Endodermal cell (in vitro differentiated cells): ENCODE measurements at regions not wholly inside any gene's neighbourhood (a gene's known extent, or its start where the extent isn't known, plus 50 kb on each side); places are given as distances from the start of the nearest gene placed in this dataset.

ENCODE experiments used
- DNase-seq: peaks from one replicate; pipeline ENCODE4 v3.0.0-alpha.2; 2017
- H3K27ac ChIP-seq: 2 replicates; pipeline ENCODE4 v1.5.1; 2013; ENCODE audit warnings: mild to moderate bottlenecking, low read depth, low read length, moderate library complexity
- H3K27me3 ChIP-seq: 2 replicates; pipeline ENCODE4 v1.6.1; 2013; ENCODE audit warnings: mild to moderate bottlenecking, low read length, moderate library complexity; ENCODE audit not compliant: insufficient read depth, control insufficient read depth, poor library complexity, severe bottlenecking
- H3K36me3 ChIP-seq: 2 replicates; pipeline ENCODE4 v1.7.0; 2013; ENCODE audit warnings: mild to moderate bottlenecking, low read length, moderate library complexity; ENCODE audit not compliant: control insufficient read depth, insufficient read depth
- H3K4me1 ChIP-seq: one replicate; pipeline ENCODE4 v1.7.0; 2013; ENCODE audit warnings: low read length; ENCODE audit not compliant: control insufficient read depth, insufficient read depth
- H3K4me3 ChIP-seq: 2 replicates; pipeline ENCODE4 v1.5.1; 2013; ENCODE audit warnings: mild to moderate bottlenecking, low read length, moderate library complexity
- H3K9ac ChIP-seq: 2 replicates; pipeline ENCODE4 v1.6.1; 2013; ENCODE audit warnings: mild to moderate bottlenecking, low read length, moderate library complexity; ENCODE audit not compliant: poor library complexity, severe bottlenecking; ENCODE audit errors: extremely low read depth
- H3K9me3 ChIP-seq: 2 replicates; pipeline ENCODE4 v1.6.1; 2013; ENCODE audit warnings: mild to moderate bottlenecking, low read length, moderate library complexity; ENCODE audit not compliant: control insufficient read depth
- H3K27ac Mint-ChIP-seq: 2 replicates; pipeline ENCODE4 v1.8.0; 2020; ENCODE audit warnings: mixed read lengths
- H3K27me3 Mint-ChIP-seq: 2 replicates; pipeline ENCODE4 v1.8.0; 2021; ENCODE audit warnings: mild to moderate bottlenecking, mixed read lengths; ENCODE audit not compliant: insufficient read depth
- H3K36me3 Mint-ChIP-seq: 2 replicates; pipeline ENCODE4 v1.8.0; 2020; ENCODE audit warnings: low read depth, mixed read lengths
- H3K4me1 Mint-ChIP-seq: 2 replicates; pipeline ENCODE4 v1.8.0; 2020; ENCODE audit warnings: mixed read lengths
- H3K4me3 Mint-ChIP-seq: 2 replicates; pipeline ENCODE4 v1.8.0; 2020; ENCODE audit warnings: mild to moderate bottlenecking, moderate library complexity, mixed read lengths
- H3K9me3 Mint-ChIP-seq: 2 replicates; pipeline ENCODE4 v1.8.0; 2020; ENCODE audit warnings: mild to moderate bottlenecking, mixed read lengths
- WGBS, 2 experiments: methylation state at CpG; one replicate each; pipeline versions ENCODE4 v1.1.5 to v1.1.7; 2013; ENCODE audit warnings: missing lambda C conversion rate in 2 of 2, mixed read lengths in 1 of 2; ENCODE audit not compliant: insufficient coverage in 1 of 2, insufficient read length in 1 of 2; 5-methylcytosine and 5-hydroxymethylcytosine counted together
- TF ChIP-seq, protein P1 (sequence below): fragments of 200-600 bp; sonication (generic); conservative IDR thresholded peaks from 2 replicates; pipeline ENCODE4 v1.5.0; 2021; ENCODE audit warnings: antibody characterized with exemption, mild to moderate bottlenecking

DNA sequence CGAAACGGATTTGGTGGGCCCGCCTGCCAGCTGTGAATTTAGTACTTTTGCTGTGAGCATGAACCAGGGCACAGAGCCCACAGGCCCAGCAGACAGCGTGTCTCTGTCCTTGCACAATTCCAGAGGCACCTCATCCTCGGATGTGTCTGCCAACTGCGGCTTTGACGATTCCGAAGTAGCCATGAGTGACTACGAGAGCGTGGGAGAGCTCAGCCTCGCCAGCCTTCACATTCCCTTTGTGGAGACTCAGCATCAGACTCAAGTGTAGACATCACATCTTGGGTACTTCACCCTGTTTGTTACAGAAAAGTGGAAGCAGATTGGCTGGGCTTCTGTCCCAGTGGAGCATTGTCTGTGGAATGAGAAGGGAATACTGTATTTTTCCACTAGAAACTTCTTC, 78.6 kb upstream of the MTNR1B start:
- Histone ChIP-seq H3K27me3 (no peaks in the 10 kb centered on the region), H3K9me3 (no peaks in the 10 kb centered on the region), H3K9ac (no peak overlapping the region), H3K4me1 (no peaks in the 10 kb centered on the region), H3K4me3 (no peak overlapping the region), H3K27ac (no peak overlapping the region), H3K36me3 (peaks cover 8% of the 10 kb centered on the region)
- TF ChIP-seq, protein P1, sequence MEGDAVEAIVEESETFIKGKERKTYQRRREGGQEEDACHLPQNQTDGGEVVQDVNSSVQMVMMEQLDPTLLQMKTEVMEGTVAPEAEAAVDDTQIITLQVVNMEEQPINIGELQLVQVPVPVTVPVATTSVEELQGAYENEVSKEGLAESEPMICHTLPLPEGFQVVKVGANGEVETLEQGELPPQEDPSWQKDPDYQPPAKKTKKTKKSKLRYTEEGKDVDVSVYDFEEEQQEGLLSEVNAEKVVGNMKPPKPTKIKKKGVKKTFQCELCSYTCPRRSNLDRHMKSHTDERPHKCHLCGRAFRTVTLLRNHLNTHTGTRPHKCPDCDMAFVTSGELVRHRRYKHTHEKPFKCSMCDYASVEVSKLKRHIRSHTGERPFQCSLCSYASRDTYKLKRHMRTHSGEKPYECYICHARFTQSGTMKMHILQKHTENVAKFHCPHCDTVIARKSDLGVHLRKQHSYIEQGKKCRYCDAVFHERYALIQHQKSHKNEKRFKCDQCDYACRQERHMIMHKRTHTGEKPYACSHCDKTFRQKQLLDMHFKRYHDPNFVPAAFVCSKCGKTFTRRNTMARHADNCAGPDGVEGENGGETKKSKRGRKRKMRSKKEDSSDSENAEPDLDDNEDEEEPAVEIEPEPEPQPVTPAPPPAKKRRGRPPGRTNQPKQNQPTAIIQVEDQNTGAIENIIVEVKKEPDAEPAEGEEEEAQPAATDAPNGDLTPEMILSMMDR: no peak
- no peak for DNase-seq
- Mint-ChIP-seq H3K27ac (no peak overlapping the region), H3K36me3 (no peaks in the 10 kb centered on the region), H3K27me3 (no peaks in the 10 kb centered on the region), H3K4me1 (peaks cover 4% of the 10 kb centered on the region), H3K4me3 (no peak overlapping the region), H3K9me3 (no peaks in the 10 kb centered on the region)
- WGBS, 2 experiments: 93 to 94% methylated on average over 5 to 11 of the region's 11 CpGs

DNA sequence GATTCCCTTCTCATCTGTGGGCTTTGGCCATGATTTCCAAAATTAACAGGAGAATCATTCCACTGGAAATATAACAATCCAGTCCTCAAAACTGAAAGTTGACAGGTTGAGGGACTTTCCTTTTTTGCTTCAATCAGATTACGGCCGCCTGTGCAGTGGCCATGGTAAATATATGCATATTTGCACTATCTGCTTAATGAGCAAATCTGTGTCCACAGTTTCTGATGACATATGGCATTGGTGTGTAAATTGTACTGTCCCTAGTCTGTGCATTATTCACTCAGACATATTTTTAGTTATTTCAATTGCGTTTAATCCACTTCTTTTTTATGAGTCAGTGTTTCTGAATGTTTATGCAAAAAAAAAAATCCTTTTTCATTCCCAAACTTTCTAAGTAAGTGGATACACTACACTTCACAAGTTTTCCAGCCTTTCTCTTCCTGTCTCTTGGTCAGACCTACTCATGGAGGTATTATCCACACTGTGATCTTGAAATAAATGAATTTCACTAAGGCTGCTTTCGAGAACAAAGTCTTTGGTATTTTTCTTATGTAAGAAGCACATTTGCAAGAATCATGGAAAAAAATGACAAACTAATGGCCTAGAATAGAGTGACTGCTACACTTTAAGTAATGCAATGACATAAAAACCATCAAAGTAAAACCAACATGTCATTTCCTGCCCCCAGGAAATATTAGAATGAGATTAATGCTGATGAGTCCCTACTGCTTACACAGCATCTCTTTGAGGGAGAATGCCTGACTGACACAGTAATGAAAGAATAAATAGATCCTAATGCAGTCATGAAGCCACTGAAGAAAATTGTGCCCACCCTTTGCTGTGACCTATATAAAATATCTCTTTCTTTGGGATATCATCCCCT, 76.4 kb upstream of the MTNR1B start:
- Mint-ChIP-seq H3K27me3 (no peaks in the 10 kb centered on the region), H3K4me1 (peaks cover 4% of the 10 kb centered on the region), H3K27ac (no peak overlapping the region), H3K9me3 (no peaks in the 10 kb centered on the region), H3K4me3 (no peak overlapping the region), H3K36me3 (no peaks in the 10 kb centered on the region)
- TF ChIP-seq, protein P1: no peak
- Histone ChIP-seq H3K36me3 (peaks cover 8% of the 10 kb centered on the region), H3K27me3 (no peaks in the 10 kb centered on the region), H3K4me1 (no peaks in the 10 kb centered on the region), H3K27ac (no peak overlapping the region), H3K9ac (no peak overlapping the region), H3K9me3 (no peaks in the 10 kb centered on the region), H3K4me3 (no peak overlapping the region)
- no peak for DNase-seq
- 81 to 97% methylated on average over 3 to 4 of the region's 4 CpGs for WGBS, 2 experiments

DNA sequence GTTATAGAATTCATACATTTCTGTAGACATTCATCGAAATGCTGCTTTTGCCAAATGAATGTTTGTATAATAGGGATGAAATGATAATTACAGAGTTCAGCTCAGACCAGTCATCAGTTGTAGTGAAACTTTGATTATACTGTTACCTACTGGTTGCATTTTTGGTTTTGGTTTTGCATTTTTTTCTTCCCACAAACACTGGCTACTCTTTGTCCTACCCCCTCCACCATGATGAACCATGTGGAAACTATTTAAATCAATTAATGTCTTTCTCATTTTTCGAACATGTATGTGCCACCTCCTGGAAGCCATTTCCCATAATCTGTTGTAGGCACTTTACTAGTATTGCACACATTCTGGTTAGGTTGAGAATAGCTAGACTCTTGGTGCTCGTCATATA, 75.3 kb upstream of the MTNR1B start:
- Mint-ChIP-seq H3K27ac (no peak overlapping the region), H3K4me3 (no peak overlapping the region), H3K36me3 (no peaks in the 10 kb centered on the region), H3K9me3 (no peaks in the 10 kb centered on the region), H3K4me1 (no peaks in the 10 kb centered on the region), H3K27me3 (no peaks in the 10 kb centered on the region)
- no peaks in the 10 kb centered on the region for H3K9me3 ChIP-seq
- H3K27me3 ChIP-seq: no peaks in the 10 kb centered on the region
- H3K9ac ChIP-seq: no peak overlapping the region
- H3K4me3 ChIP-seq: no peak overlapping the region
- no peaks in the 10 kb centered on the region for H3K4me1 ChIP-seq
- H3K36me3 ChIP-seq: peaks cover 8% of the 10 kb centered on the region
- DNase-seq: no peak
- no peak overlapping the region for H3K27ac ChIP-seq
- TF ChIP-seq, protein P1: no peak
- 93 to 100% methylated on average over 2 to 3 of the region's 3 CpGs for WGBS, 2 experiments
